Thymus (tissue), 11 donors: ENCODE measurements at regions not wholly inside any gene's neighbourhood (a gene's known extent, or its start where the extent isn't known, plus 50 kb on each side); places are given as distances from the start of the nearest gene placed in this dataset.
A peak's percentile ranks its signal among the peaks of the same experiment; 100 is the strongest.

Source experiments
- DNase-seq, 9 donors: peaks; one replicate each; pipeline ENCODE4 v3.0.0-alpha.2; 2013; ENCODE audit warnings: low spot score in 9 of 9, low read depth in 6 of 9, missing footprints in 1 of 9
- H3K27ac ChIP-seq, 2 donors: one replicate each; pipeline ENCODE4 v1.5.1; 2013; ENCODE audit warnings: control low read depth in 1 of 2, low read depth in 1 of 2, low read length in 1 of 2, mild to moderate bottlenecking in 1 of 2, moderate library complexity in 1 of 2
- H3K27me3 ChIP-seq, 2 donors: one replicate each; pipeline ENCODE4 v1.5.1; 2013; ENCODE audit warnings: low read length in 1 of 2; ENCODE audit not compliant: control insufficient read depth in 2 of 2, insufficient read depth in 1 of 2
- H3K36me3 ChIP-seq, 2 donors: one replicate each; pipeline ENCODE4 v1.5.1; 2013; ENCODE audit warnings: low read length in 1 of 2, mild to moderate bottlenecking in 1 of 2, moderate library complexity in 1 of 2; ENCODE audit not compliant: control insufficient read depth in 2 of 2, insufficient read depth in 2 of 2
- H3K4me1 ChIP-seq, 2 donors: one replicate each; pipeline ENCODE4 v1.5.1; 2013; ENCODE audit warnings: low read length in 2 of 2; ENCODE audit not compliant: control insufficient read depth in 2 of 2, insufficient read depth in 2 of 2
- H3K4me3 ChIP-seq, 2 donors: one replicate each; pipeline ENCODE4 v1.5.1; 2013; ENCODE audit warnings: low read length in 2 of 2, control low read depth in 1 of 2, mild to moderate bottlenecking in 1 of 2
- H3K9me3 ChIP-seq, 2 donors: one replicate each; pipeline ENCODE4 v1.5.1; 2013; ENCODE audit warnings: low read length in 1 of 2, mild to moderate bottlenecking in 1 of 2; ENCODE audit not compliant: control insufficient read depth in 2 of 2, insufficient read depth in 1 of 2
- WGBS: extraction: QIAGEN DNeasy Blood & Tissue Kit; methylation state at CpG from one replicate; pipeline ENCODE4 v1.1.7; 2013; 5-methylcytosine and 5-hydroxymethylcytosine counted together
- donor health status: healthy.

DNA sequence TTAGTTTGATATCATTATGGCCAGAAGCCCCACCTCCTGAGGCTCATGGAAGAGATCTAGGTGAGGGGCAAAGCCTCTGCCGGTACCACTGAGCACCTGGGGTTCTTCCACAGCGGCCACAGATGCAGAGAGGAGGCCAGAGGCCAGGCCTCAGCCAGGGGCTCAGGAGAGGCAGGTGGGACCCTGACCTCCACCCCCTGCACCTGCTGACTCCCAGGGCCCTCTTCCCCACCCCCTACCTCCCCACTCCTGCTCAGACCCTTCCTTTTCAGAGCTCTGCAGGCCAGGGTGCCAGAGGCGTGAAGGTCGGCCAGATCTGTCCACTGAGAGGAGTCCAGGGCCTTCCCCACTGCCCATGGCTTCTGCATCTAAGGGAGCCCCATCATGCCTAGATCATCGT lies 178.7 kb upstream of the PPP2R2D start:
- Histone ChIP-seq H3K4me3 (no peak overlapping the region), H3K27ac (no peak overlapping the region), H3K4me1 (no peaks in the 10 kb centered on the region), H3K36me3 (no peaks in the 10 kb centered on the region), H3K9me3 (no peaks in the 10 kb centered on the region), H3K27me3 (no peaks in the 10 kb centered on the region)
- DNase-seq: no peak
- WGBS: 96% methylated on average over 5 of the region's 5 CpGs

DNA sequence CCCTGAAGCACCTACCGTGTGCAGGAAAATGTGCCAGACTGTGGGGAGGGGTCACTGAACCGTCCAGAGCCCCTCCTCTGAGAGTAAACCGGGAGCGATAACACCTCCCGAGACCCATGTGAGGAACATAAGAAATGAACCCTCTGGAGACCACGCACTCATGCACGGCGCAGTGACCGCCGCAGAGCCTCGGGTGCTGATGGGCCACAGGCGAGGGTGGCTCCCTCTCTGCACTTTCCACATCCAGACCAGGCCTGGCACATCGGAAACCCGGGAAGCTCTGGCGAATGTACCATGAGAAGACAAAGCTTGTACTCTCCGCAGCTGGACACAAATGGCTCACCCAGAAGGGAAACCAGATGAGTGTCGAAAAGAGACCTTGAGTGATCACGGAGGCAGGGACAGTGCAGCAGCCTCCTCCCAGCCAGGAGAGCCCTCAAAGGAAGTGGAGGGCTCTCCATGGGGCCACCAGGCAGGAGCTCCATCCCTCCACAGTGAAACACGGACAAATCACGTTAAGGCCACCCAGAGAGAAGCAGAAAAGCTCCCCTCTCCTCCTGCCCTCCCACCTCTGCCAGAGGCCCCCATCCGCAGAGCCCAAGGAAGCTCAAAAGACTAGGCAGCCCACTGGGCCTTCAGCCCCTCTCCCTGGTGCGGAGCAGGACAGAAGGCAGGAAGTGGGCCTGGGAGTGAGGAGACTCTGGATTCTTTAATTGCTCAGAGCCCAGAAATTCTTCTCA lies 178.1 kb upstream of the PPP2R2D start:
- Histone ChIP-seq H3K27me3 (no peaks in the 10 kb centered on the region), H3K9me3 (no peaks in the 10 kb centered on the region), H3K4me1 (no peaks in the 10 kb centered on the region), H3K36me3 (no peaks in the 10 kb centered on the region), H3K27ac (no peak overlapping the region), H3K4me3 (no peak overlapping the region)
- 92% methylated on average over 22 of the region's 22 CpGs for WGBS
- no peak for DNase-seq

DNA sequence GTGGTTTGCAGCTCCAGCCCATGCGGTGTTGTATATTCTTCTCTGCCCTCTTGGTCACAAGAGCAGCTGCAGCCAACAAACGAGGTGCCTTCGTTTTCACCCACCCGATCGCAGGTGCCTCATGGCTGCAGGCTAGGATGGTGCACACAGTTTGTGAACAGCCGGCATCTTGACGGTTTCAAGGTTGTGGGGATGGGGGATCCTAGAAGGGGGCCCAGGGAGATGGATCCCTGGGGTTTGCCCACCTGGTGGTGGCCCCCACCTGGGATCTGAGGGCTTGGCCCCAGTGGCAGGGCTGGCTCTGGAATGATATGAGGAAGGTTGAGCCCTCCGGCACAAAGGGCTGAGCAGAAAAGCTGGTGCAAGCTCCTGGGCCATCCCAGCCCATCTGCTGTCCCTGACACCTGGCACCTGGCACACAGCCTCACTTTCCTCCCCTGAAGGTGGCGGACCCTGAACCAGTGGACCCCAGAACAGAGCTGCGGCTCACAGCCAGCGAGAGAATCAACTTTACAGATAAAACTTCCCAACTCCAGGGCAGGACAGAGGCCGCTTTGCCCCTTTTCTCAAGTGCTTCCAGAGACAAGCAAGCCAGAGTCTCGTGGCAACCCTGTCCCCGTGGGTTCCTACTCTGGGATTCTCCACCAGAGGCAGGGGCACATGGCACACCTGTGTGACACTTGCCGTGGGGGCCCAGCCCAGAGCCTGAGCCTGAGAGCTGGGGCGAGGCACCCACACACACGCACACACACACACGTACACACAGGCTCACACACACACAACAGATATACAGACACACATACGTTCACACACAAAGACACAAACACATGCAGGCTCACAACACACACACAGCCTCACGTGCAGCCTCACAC lies 177.3 kb upstream of the PPP2R2D start:
- Histone ChIP-seq H3K4me3 (no peak overlapping the region), H3K9me3 (no peaks in the 10 kb centered on the region), H3K27me3 (no peaks in the 10 kb centered on the region), H3K27ac (no peak overlapping the region), H3K4me1 (no peaks in the 10 kb centered on the region), H3K36me3 (no peaks in the 10 kb centered on the region)
- DNase-seq: no peak
- WGBS: 94% methylated on average over 20 of the region's 20 CpGs

DNA sequence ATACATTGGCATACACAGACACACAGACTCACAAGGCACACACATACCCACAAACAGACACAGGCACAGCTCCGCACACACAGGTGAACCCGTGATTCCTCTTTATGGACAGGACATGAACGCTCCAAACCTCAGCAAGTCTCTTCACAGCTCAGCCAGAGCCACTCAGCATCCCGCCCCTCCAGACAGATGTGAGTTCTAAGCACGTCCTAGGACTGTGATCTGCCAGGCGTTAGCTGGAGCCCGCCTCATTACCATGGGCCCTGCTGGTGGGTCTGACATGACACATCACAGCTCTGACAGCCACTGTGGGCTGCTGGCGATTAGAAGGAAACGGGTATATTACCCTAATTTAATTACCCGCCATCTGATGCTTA lies 176.7 kb upstream of the PPP2R2D start:
- 86% methylated on average over 10 of the region's 10 CpGs for WGBS
- Histone ChIP-seq H3K4me1 (no peaks in the 10 kb centered on the region), H3K27ac (no peak overlapping the region), H3K9me3 (no peaks in the 10 kb centered on the region), H3K4me3 (no peak overlapping the region), H3K36me3 (no peaks in the 10 kb centered on the region), H3K27me3 (no peaks in the 10 kb centered on the region)
- no peak for DNase-seq

DNA sequence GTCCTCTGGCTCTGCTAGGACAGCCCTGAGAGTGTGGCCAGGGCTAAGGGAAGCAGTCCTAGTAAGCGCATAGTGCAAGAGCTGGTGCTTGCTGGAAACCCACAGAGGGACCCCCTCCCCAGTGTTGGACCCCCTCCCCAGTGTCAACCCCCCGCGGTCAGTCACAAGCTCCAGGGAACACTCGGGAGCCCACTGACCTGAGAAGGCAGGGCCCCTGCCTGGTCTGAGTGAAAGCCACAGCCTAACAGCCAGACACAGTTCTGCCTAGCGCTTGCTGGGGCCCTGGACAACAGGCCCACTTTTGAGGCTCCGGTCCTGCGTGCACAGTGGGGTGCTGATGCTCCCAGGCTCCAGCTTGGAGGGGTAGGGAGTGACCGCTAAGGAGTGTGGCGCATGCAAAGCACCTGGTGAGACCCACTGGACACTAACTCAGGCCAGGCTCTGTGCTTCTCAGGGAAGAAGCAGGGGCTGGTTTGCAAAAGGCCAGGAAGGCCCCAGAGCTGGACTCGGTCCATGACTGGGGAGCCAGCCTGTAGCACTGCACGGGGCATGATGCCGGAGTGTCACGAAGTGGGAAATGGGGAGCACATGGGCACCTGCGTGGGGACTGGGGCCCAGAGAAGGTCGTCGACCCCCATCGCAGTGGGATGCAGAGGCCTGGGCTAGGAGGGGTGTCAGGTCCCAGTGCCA lies 175.8 kb upstream of the PPP2R2D start:
- Histone ChIP-seq H3K36me3 (no peaks in the 10 kb centered on the region), H3K27ac (no peak overlapping the region), H3K27me3 (no peaks in the 10 kb centered on the region), H3K4me3 (no peak overlapping the region), H3K9me3 (no peaks in the 10 kb centered on the region), H3K4me1 (no peaks in the 10 kb centered on the region)
- WGBS: 95% methylated on average over 17 of the region's 17 CpGs
- DNase-seq: no peak

- DNase-seq: no peak
- Histone ChIP-seq H3K27ac (no peak overlapping the region), H3K4me1 (no peaks in the 10 kb centered on the region), H3K27me3 (no peaks in the 10 kb centered on the region), H3K9me3 (no peaks in the 10 kb centered on the region), H3K4me3 (no peak overlapping the region), H3K36me3 (no peaks in the 10 kb centered on the region)
- WGBS: 91% methylated on average over 17 of the region's 17 CpGs
These were observed 175.2 kb upstream of the PPP2R2D start for GRCh38 chr10:131725581-131726069.

GRCh38 chr10:131726076-131726880 lies 174.5 kb upstream of the PPP2R2D start:
- H3K27me3 ChIP-seq: no peaks in the 10 kb centered on the region
- WGBS: 34% methylated on average over 30 of the region's 30 CpGs
- no peak overlapping the region for H3K27ac ChIP-seq
- H3K4me1 ChIP-seq: no peaks in the 10 kb centered on the region
- no peaks in the 10 kb centered on the region for H3K36me3 ChIP-seq
- no peaks in the 10 kb centered on the region for H3K9me3 ChIP-seq
- DNase-seq: peak in 1 of 9 donors; percentile 14
- H3K4me3 ChIP-seq: no peak overlapping the region

DNA sequence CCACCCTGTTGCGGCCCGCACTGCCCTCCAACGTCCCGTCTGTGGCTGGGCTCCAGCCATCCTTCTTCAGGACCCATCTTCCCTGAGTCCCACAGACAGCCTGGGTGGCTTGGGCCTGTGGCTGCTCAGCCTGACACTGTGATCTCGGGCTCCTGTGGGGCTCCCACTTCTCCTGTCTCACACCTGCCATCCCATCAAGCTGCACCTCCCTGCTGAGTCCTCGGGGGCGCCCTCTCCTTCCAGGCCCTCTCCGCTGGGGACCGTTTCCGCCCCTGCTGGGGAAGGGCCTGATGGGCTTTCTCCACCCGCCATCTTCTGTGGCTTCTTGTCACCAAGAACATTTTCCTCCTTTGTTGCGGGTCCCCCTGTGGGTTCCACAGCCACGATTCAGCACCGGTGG lies 173.8 kb upstream of the PPP2R2D start:
- H3K4me3 ChIP-seq: no peak overlapping the region
- 85% methylated on average over 14 of the region's 14 CpGs for WGBS
- H3K36me3 ChIP-seq: no peaks in the 10 kb centered on the region
- no peaks in the 10 kb centered on the region for H3K27me3 ChIP-seq
- no peaks in the 10 kb centered on the region for H3K9me3 ChIP-seq
- H3K4me1 ChIP-seq: no peaks in the 10 kb centered on the region
- H3K27ac ChIP-seq: no peak overlapping the region
- no peak for DNase-seq
